Daoy (cell line): ENCODE measurements at regions not wholly inside any gene's neighbourhood (a gene's known extent, or its start where the extent isn't known, plus 50 kb on each side); places are given as distances from the start of the nearest gene placed in this dataset.
"Not testable (repeated sequence)": the region's sequence is repeated elsewhere in the genome, so short reads cannot be mapped to it uniquely, and the experiment has no call there.

Experiments
- DNase-seq: peaks from one replicate; pipeline ENCODE4 v3.0.0-alpha.2; 2015; ENCODE audit warnings: low read depth

DNA sequence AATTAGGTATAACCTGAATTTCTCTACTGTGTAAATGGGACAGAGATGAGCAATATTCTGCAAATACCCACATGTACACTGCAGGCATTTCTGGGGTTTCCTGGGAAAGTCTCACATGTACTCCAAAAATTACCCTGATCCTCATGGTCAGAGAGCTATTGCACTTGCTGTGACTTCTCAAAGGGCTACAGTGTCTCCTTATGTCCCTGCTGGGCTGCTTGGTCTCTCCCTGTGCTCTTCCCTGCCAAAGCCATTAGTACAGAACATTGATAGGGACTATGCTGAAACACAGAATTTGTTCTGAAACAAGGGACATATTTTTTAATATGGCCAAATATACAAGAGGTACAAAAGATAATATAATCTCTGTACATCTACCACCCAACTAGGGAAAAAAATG is 924.4 kb upstream of the NXPH2 start:
- DNase-seq, result no peak

DNA sequence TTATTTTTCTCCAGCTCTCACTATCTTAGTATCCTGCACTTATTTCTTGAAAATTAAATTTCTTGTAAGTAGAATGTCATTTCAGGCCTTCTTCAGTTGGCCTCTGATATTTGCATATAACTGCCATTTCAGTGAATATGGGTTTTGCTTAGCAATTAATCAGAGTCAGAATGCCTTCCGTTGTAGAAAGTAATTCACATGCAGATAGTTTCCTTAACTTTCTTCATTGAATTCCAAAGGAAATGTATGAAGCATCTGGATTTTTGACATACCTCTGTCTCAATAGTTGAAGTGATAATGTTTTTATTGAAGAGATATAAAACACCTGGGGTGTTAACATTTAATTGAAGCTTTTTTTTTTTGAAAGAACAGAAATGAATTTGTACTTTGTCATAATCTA is 914.1 kb upstream of the NXPH2 start:
- no peak for DNase-seq

DNA sequence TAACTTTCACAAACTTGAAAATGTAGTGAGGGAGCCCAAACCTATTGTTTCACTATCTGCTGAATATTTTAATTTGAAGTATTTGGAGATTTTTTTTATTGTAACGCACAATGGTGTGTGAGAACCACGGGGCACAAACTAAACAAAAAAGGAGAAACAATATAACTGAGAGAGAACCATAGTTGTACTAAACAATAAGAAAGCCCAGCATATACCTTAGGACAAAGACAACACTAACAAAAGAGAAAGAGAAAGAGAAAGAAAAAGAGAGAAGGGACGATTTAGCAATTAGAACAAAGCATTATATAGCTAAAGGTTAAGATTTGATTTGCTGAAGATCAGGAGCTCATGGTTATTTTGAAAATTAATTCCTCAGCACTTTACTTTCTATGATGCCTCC is 906.0 kb upstream of the NXPH2 start:
- no peak for DNase-seq

DNA sequence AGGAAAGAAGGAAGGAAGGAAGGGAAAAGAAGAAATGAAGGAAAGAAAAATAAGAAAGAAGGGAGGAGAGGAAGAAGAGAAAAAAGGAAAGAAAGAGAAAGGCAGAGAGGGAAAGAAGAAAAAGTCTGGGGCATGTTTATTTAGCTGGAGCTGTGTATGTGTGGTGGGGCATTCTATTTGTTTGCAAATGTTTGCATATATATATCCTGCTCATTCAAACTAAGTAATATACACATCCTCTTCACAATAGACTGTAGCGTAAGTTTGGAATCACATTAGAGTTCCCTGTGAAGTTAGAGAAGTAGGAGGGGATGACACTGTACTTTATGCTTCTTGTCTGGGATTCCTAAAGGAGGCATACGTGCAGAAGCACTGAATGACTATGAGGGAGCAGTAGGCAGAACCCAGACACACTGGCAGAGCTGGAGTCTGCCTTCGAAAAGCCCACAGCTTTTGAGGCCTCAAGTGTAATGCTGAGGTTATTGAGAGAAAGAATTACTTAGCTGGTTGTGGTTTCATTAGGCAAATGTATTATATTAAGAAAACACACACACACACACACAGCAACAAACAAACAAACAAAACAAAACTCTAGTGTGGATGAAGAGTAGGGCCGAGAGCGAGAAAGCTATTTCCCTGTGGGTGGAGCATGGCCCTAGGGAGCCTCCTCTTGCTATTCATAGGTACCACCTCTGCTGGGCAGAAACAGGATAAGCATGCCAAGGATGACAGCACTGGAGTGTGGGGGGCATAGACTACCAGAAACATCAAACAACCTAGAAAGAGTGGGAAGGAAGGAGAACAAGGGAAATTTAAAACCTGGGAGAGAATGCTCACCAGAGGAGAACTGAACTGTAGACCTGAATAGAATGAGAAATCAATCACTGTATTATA is 905.1 kb upstream of the NXPH2 start:
- no peak for DNase-seq

DNA sequence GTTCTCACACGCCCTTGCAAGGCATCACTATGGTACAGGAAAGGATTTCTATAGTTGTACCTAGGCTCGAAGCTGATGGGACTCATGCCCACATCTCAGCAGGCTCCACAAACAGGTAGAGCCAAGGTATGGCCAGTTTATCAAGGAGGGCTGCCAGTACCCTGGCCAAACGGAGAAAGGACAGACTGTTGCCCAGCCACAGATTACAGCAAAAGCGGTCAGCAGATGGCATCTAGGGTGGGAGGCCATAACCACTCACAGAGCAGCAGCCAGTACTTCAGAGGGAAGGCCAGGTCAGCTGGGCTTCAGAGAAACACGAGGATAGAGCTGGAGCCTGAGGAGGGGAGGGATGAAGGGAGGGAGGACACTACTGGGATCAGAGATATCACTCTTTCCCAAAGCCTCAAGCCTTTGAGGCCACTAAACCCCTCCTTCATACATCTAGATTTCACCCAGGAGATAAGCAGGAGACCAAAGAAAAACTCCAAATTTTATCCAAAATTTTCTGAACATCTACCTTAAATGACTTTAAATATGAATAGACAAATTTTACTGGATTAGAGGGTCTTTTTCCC is 904.2 kb upstream of the NXPH2 start:
- DNase-seq, result no peak

DNA sequence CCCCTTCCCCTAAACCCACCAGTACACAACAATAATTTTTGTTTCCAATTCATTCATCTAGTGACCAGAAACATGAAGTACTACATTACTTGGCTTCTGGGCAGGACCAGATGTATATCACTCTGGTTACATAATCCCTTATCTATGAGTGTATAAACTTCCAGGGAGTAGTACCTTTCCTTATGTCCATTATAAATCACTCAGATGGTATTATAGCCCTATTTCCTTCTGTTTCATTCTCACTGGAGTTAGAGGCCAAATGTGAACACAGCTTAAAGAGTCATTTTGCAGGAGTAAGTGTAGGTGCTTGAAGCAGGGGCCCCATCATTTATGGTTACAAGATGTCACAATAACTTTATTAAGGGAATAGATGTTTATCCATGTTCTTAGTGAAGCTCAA is 894.4 kb upstream of the NXPH2 start:
- DNase-seq, result no peak

DNA sequence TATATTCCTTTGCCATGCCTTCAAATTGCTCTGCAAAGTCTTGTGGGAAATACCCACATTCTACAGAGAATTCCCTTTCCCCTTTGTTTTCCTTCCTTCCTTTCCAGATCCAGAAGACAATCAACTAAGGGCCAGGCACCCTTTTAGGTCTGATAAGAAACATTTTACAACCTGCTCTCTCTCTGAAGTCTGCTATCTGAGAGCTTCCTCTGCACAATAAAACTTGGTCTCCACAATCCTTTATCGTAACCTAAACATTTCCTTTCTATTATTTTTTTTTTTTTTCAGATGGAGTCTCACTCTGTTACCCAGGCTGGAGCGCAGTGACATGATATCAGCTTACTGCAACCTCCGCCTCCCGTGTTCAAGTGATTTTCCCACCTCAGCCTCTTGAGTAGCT is 893.3 kb upstream of the NXPH2 start:
- DNase-seq, result not testable (repeated sequence)

DNA sequence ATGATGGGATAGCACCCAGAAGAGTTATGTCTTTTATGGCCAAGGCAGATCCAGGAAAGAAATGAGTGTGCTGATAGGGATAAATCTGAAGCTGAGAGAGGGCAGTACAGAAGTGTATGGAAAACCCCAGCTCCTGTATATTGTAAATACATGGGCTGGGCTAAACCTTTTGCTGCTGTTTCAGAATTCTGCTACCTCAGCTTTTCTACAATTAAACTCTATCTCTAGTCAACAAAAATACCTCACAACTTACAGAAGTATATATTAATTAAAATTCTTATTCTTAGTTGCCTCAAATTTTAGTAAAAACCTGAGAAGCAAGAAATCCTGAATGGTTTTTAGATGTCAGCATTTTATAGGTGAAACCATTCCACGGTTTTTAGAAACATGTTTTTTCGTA is 889.5 kb upstream of the NXPH2 start:
- DNase-seq, result no peak

DNA sequence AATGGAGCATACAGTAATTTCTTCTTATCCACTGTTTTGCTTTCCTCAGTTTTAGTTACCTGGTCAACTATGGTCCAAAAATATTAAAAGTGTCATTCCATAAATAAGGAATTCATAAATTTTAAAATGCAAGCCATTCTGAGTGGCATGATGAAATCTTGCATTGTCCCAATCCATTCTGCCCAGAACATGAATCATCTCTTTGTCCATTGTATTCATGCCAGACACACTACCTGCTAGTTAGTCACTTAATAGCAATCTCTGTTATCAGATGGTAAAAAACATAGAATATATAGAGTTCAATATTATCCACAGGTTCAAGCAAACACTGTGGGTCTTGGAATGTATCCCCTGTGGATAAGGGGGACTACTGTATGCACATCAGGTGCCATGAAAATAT is 872.2 kb upstream of the NXPH2 start:
- DNase-seq, result no peak

DNA sequence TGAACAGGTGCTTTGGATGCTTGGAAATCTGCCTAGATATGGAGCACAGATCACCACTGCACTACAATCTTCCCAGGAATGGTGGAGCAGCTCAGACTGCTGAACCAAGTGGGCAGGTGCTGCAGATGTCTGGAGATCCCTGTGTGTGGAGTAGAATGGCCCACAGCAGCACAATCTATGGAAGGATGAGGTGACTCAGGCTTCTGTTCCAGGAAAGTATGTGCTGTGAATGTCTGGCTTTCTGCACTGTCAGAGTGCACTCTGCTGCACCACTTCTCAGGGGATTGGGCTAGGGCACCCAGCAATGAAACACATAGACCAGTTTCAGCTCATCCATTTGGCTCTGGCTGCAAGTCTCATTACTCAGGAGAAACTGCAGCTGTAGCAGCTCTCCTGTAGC is 865.4 kb upstream of the NXPH2 start:
- no peak for DNase-seq

DNA sequence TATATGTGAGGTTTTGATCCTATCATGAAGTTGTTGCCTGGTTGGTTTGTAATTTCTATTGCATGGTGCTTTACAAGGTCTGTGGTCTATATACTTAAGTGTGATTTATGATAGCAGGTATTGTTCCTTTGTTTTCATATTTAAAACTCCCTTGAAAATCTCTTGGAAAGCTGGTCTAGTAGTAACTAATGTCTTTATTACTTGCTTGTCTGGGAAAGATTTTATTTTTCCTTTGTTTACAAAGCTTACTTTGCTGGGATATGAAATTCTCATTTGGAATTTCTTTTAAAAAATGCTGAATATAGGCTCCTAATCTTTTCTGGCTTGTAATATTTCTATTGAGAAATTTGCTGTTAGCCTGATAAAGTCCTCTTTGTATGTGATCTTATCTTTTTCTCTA is 862.9 kb upstream of the NXPH2 start:
- no peak for DNase-seq

DNA sequence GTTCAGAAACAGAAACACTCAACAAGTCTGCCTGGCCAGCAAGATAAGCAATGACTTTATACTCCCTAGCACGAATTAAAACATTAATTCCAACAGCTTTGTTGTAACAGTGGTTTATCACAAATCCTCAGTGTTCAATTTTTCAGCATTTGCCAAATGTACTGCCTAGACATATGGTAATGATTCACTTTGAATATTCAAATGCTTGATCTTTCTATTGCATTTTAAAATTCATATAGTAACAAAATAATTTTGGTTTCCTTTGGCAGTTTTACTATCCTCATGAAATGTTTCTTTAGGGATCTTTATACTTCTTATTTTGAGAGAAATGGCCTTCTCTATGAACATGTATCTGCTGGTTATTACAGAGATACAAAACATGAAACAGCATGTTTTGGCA is 851.8 kb upstream of the NXPH2 start:
- no peak for DNase-seq

DNA sequence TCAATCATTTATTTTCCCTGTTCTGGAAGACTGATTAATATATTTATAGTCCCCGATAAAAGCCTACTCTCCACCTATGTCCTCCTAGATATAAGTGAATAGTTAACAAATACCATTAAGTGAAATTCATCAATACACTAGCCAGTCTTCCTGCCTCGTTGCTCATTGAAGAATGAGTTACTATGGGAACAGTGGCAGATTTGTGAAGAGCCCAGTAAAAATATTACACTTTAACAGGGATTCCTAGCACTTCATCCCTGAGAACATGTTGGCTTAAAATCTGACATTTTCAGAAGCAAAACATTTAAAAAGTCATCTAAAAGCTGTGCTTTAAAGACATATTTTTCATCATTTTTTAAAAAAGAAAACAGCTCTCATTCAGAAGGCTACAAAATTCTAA is 848.7 kb upstream of the NXPH2 start:
- DNase-seq, result no peak

DNA sequence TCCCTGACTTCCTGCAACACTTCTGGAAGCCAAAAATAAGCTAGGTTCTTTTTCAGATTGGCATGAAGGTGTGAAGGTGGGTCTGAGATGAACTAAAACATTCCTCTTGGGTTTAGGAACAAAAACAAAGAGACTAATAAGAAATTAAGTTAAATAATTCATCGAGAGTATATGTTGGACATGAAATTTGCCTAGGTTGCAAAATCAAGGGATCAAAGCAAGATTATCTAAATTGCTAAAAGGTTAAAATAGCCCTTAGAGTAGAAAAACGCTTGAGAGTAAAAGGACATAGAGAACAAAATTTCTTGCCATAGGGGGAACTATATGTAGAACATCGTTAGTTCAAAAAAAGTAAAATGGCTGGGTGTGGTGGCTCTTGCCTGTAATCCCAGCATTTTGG is 845.9 kb upstream of the NXPH2 start:
- DNase-seq, result no peak

DNA sequence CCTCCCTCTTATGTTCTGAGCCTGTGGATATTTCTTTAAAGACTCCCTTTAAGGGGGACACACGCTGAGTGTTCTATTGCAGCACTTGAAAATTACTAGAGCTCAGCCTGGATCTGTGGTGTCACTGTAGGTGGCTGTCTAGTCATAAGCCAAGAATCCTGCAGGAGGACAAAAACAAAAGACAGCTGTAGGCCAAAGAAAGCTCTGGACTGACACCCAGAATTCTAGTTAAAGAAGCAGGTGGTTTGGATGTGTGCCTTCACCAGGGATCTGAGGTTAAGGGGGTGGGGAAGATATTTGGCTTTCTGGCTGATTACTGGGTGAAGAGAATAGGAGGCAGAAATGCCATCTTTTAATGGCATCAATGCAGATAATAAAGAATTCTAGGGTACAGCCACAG is 842.5 kb upstream of the NXPH2 start:
- no peak for DNase-seq

DNA sequence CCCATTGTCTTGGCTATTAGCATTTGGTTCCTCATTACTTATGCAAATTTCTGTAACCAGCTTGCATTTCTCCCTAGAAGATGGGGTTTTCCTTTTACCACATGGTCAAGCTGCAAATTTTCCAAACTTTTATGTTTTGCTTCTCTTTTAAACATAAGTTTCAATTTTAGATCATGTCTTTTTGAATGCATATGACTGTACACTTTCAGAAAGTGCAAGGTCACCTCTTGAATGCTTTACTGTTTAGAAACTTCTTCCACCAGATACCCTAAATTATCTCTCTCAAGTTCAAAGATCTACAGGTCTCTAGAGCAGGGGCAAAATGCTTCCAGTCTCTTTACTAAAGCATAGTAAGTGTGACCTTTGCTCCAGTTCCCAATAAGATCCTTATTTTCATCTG is 837.6 kb upstream of the NXPH2 start:
- no peak for DNase-seq

DNA sequence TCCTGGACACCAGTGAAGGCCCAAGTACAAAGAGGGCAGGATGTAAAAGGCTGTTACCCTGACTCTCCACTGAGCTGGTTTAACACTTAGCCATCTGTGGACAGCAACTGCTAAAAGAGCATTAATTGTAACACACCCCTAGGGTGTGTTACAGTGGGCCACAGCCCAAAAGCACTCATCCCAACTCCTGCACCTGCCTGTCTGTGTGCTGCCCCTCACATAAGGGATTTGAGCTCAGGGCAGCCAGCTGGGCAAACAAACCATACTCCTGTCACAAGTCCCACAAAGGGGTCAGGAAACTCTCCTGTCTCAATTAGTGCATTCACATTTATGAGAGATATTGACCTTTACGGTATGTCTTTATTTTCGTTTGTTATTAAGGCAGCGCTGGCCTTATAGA is 833.1 kb upstream of the NXPH2 start:
- no peak for DNase-seq

DNA sequence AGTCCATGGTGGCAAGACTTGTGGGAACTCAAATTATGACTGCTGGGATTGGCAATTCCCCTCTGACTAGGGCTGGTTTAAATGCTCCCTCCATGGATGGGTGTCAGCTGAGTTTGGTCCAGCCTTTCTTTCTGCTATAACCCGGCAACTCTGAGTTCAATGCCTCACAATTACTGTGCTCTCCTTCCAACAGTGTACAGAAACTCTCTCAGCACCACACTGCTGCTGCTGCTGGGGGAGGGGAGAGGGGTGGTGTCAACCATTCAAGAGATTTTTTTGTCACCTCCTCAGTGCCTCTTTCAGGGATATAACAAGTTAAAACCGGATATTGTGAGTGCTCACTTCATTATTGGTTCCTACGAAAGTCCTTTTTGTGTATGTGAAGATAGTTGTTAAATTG is 830.3 kb upstream of the NXPH2 start:
- no peak for DNase-seq

DNA sequence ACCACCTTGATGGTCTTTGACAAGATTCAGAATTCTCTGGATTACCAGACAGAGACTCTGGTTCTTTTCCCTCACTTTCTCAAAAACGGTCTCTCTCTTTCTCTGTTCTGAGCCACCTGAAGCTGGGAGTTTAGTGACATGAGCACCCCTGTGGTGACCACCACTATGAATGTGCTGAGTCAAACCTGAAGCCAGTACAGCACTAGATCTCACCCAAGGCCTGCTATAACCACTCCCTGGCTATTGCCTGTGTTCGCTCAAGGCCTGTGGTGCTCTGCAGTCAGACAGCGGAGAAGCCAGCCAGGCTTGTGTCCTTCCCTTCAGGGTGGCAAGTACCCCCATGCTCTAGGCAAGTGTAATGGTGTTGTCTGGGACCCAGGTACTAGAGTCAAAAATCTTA is 828.9 kb upstream of the NXPH2 start:
- no peak for DNase-seq

DNA sequence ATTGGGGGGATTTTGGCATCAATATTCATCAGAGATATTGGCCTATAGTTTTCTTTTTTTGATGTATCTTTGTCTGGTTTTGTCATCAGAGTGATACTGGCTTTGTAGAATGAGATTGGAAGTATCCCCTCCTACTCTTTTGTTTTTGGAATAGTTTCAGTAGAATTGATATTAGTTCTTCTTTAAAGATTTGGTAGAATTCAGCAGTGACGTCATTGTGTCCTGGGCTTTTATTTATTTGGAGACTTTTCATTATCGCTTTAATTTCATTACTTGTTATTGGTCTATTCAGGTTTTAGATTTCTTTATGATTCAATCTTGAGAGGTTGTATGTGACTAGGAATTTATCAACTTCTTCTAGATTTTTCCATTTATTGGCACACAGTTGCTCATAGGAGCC is 825.5 kb upstream of the NXPH2 start:
- DNase-seq, result no peak

DNA sequence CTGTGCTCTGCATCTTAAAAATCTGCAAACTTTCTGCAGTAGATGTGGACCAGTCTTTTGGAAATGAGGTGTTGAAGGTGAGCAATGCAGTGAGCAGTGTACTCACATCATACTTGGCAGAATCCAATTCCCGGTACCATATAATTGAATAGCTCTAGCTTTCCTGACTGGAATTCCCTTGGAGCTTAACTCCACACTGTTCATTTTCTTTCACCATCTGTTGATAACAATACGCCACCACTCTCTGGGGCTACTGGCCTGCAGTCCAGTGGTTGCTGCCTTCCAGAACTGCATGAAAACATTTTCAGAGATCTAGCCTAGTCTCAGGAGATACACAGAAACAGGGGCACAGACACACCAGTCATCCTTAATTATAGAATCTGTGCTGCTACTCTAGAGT is 820.0 kb upstream of the NXPH2 start:
- no peak for DNase-seq

DNA sequence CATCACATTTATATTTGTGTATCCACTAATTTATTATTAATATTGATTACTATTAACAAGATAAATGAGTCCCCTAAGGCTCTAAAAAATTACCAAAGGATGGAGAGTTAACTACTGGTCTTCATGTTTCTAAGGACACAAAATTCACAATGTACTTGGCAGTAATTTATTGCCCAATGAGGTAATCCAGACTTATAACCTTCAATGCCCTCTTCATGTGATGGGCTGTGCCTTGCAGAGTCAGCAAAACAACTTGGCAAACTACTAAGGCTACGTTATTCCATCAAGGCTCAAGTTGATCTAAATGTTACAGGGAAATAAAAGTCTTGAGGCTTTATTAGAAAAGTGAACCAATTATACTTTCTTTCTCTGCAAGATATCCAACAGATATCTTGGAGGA is 804.9 kb upstream of the NXPH2 start:
- DNase-seq, result no peak

DNA sequence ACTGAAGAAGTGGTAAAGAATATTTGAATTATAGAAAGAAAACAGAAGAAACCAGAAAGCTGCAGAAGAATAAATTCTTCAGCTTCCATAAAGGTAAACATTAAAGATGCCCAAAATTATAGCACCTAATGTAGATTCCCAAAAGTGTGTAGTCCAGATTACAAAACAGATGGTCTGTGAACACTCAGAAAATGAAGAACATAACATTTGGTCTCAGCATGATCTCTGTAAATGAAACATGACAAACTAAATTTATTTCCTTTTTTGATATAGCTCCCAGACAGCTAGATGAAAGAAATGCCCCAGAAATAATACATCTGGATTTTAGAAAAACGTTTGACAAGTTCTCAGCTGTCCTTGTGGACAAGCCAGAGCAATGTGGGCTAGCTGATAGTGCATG is 794.2 kb upstream of the NXPH2 start:
- DNase-seq, result no peak

DNA sequence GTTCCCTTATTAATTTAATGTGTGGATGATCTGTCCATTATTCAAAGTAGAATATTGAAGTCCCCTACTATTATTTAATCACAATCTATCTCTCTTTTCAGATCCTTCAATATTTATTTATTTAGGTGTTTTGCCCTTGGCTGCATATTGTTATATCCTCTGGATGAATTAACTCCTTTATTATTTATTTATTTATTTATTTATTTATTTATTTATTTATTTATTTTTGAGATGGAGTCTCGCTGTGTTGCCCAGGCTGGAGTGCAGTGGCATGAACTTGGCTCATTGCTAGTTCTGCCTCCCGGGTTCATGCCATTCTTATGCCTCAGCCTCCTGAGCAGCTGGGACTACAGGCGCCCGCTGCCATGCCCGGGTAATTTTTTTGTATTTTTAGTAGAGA is 776.6 kb upstream of the NXPH2 start:
- DNase-seq, result no peak
